Mesendoderm (in vitro differentiated cells): ENCODE measurements at regions not wholly inside any gene's neighbourhood (a gene's known extent, or its start where the extent isn't known, plus 50 kb on each side); places are given as distances from the start of the nearest gene placed in this dataset.

Experiments
- DNase-seq: peaks from one replicate; pipeline ENCODE4 v3.0.0; 2013
- H2AK5ac ChIP-seq: 2 replicates; pipeline ENCODE4 v1.6.1; 2013; ENCODE audit warnings: low read length, inconsistent platforms
- H2BK120ac ChIP-seq: 2 replicates; pipeline ENCODE4 v1.6.1; 2013; ENCODE audit warnings: low read depth, mild to moderate bottlenecking, low read length, moderate library complexity, mixed read lengths
- H2BK15ac ChIP-seq: replicated peaks from 2 replicates; pipeline ENCODE4 v1.6.1; 2013; ENCODE audit warnings: low read depth, mild to moderate bottlenecking, moderate library complexity
- H2BK5ac ChIP-seq: 2 replicates; pipeline ENCODE4 v1.6.1; 2013; ENCODE audit warnings: low read length, inconsistent platforms
- H3K18ac ChIP-seq: 2 replicates; pipeline ENCODE4 v1.6.1; 2013; ENCODE audit warnings: mild to moderate bottlenecking, low read length, mixed read lengths
- H3K23ac ChIP-seq: one replicate; pipeline ENCODE4 v1.6.1; 2013; ENCODE audit warnings: low read length
- H3K27ac ChIP-seq: 2 replicates; pipeline ENCODE4 v1.5.1; 2013; ENCODE audit warnings: low read depth, mild to moderate bottlenecking, inconsistent platforms, low read length, moderate library complexity
- H3K27me3 ChIP-seq: 2 replicates; pipeline ENCODE4 v1.6.1; 2013; ENCODE audit warnings: low read length, control low read depth, mild to moderate bottlenecking, inconsistent platforms; ENCODE audit not compliant: insufficient read depth, poor library complexity
- H3K36me3 ChIP-seq: 2 replicates; pipeline ENCODE4 v1.6.1; 2013; ENCODE audit warnings: low read length, inconsistent platforms; ENCODE audit not compliant: control insufficient read depth, insufficient read depth
- H3K4ac ChIP-seq: one replicate; pipeline ENCODE4 v1.6.1; 2013; ENCODE audit warnings: low read depth, mild to moderate bottlenecking, low read length, moderate library complexity
- H3K4me1 ChIP-seq: 2 replicates; pipeline ENCODE4 v1.6.1; 2013; ENCODE audit warnings: low read depth, low read length, inconsistent platforms; ENCODE audit not compliant: control insufficient read depth
- H3K4me2 ChIP-seq: 2 replicates; pipeline ENCODE4 v1.6.1; 2013; ENCODE audit warnings: low read length
- H3K4me3 ChIP-seq: 2 replicates; pipeline ENCODE4 v1.5.1; 2013; ENCODE audit warnings: mild to moderate bottlenecking, low read length
- H3K56ac ChIP-seq: one replicate; pipeline ENCODE4 v1.6.1; 2013; ENCODE audit warnings: low read length
- H3K79me1 ChIP-seq: 2 replicates; pipeline ENCODE4 v1.6.1; 2013; ENCODE audit warnings: low read length, inconsistent platforms
- H3K79me2 ChIP-seq: 2 replicates; pipeline ENCODE4 v1.6.1; 2013; ENCODE audit warnings: mild to moderate bottlenecking, low read length; ENCODE audit not compliant: control insufficient read depth, insufficient read depth
- H3K9ac ChIP-seq: 2 replicates; pipeline ENCODE4 v1.6.1; 2013; ENCODE audit warnings: low read length, inconsistent platforms
- H4K5ac ChIP-seq: one replicate; pipeline ENCODE4 v1.6.1; 2013; ENCODE audit warnings: low read length
- H4K8ac ChIP-seq: one replicate; pipeline ENCODE4 v1.6.1; 2013; ENCODE audit warnings: low read depth, mild to moderate bottlenecking, control low read depth, low read length, moderate library complexity
- WGBS: extraction: QIAGEN DNeasy Blood & Tissue Kit; methylation state at CpG from one replicate; pipeline ENCODE4 v1.1.7; 2013; ENCODE audit warnings: low lambda C conversion rate, missing lambda C conversion rate; ENCODE audit not compliant: insufficient coverage; ENCODE audit errors: extremely low coverage; 5-methylcytosine and 5-hydroxymethylcytosine counted together

GRCh38 chr10:6647811-6648526 is 67.9 kb upstream of the PRKCQ start:
- no peak overlapping the region for H3K18ac ChIP-seq
- no peak overlapping the region for H3K4me3 ChIP-seq
- DNase-seq, result peak; percentile 90
- no peak overlapping the region for H3K4me2 ChIP-seq
- H3K36me3 ChIP-seq, result no peaks in the 10 kb centered on the region
- H2BK15ac ChIP-seq, result no peak overlapping the region
- H3K9ac ChIP-seq, result no peak overlapping the region
- no peaks in the 10 kb centered on the region for H3K79me2 ChIP-seq
- H3K23ac ChIP-seq, result no peak overlapping the region
- no peak overlapping the region for H2BK5ac ChIP-seq
- peak overlapping the region; percentile 42 for H3K56ac ChIP-seq
- H4K8ac ChIP-seq, result no peak overlapping the region
- H3K27me3 ChIP-seq, result no peaks in the 10 kb centered on the region
- no peak overlapping the region for H4K5ac ChIP-seq
- no CpG with 5 or more reads among the region's 13 CpGs for WGBS
- H2AK5ac ChIP-seq, result no peak overlapping the region
- no peak overlapping the region for H3K27ac ChIP-seq
- H3K4me1 ChIP-seq, result no peaks in the 10 kb centered on the region
- no peak overlapping the region for H3K4ac ChIP-seq
- no peaks in the 10 kb centered on the region for H3K79me1 ChIP-seq
- H2BK120ac ChIP-seq, result no peak overlapping the region

DNA sequence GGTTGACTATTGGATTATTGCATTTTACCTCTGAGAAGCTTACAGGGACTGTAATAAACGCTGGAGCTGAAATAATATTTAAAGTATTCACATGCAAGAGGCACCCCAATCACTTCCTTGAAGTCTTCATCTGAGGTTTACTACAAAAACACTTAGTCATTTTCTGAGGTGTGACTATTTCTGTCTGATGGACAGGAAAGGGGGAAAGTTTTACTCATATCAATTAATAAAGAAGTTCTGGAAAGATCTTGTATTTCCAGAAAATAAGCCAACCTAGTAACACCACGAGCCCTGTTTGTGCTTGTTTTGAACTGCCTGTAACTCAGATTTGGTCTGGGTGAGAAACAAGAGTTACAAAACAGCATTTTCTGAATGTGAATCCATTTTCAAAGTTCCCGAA is 63.9 kb upstream of the PRKCQ start:
- H3K27ac ChIP-seq, result no peak overlapping the region
- H3K36me3 ChIP-seq, result no peaks in the 10 kb centered on the region
- H3K79me1 ChIP-seq, result no peaks in the 10 kb centered on the region
- no peak overlapping the region for H4K5ac ChIP-seq
- no peak overlapping the region for H3K23ac ChIP-seq
- H3K4me1 ChIP-seq, result no peaks in the 10 kb centered on the region
- no peak overlapping the region for H2BK5ac ChIP-seq
- H3K9ac ChIP-seq, result no peak overlapping the region
- H3K27me3 ChIP-seq, result no peaks in the 10 kb centered on the region
- no peak overlapping the region for H4K8ac ChIP-seq
- no peak overlapping the region for H3K4ac ChIP-seq
- no peak overlapping the region for H2BK15ac ChIP-seq
- H3K4me2 ChIP-seq, result no peak overlapping the region
- no peak overlapping the region for H2AK5ac ChIP-seq
- no peak for DNase-seq
- no CpG with 5 or more reads among the region's 3 CpGs for WGBS
- no peak overlapping the region for H3K18ac ChIP-seq
- no peak overlapping the region for H2BK120ac ChIP-seq
- no peaks in the 10 kb centered on the region for H3K79me2 ChIP-seq
- no peak overlapping the region for H3K4me3 ChIP-seq
- H3K56ac ChIP-seq, result no peak overlapping the region

GRCh38 chr10:6642876-6643275 is 62.8 kb upstream of the PRKCQ start:
- no peak overlapping the region for H3K9ac ChIP-seq
- no peak overlapping the region for H4K8ac ChIP-seq
- H3K56ac ChIP-seq, result no peak overlapping the region
- H2BK120ac ChIP-seq, result no peak overlapping the region
- H3K36me3 ChIP-seq, result no peaks in the 10 kb centered on the region
- no peaks in the 10 kb centered on the region for H3K79me2 ChIP-seq
- H2AK5ac ChIP-seq, result no peak overlapping the region
- no peaks in the 10 kb centered on the region for H3K4me1 ChIP-seq
- H3K23ac ChIP-seq, result no peak overlapping the region
- no peak overlapping the region for H3K18ac ChIP-seq
- H3K27me3 ChIP-seq, result no peaks in the 10 kb centered on the region
- no peak overlapping the region for H2BK5ac ChIP-seq
- no peak overlapping the region for H3K4me3 ChIP-seq
- H3K4me2 ChIP-seq, result no peak overlapping the region
- H2BK15ac ChIP-seq, result no peak overlapping the region
- H3K4ac ChIP-seq, result no peak overlapping the region
- DNase-seq, result no peak
- WGBS, result no CpG with 5 or more reads among the region's 5 CpGs
- H3K27ac ChIP-seq, result no peak overlapping the region
- no peak overlapping the region for H4K5ac ChIP-seq
- H3K79me1 ChIP-seq, result no peaks in the 10 kb centered on the region

DNA sequence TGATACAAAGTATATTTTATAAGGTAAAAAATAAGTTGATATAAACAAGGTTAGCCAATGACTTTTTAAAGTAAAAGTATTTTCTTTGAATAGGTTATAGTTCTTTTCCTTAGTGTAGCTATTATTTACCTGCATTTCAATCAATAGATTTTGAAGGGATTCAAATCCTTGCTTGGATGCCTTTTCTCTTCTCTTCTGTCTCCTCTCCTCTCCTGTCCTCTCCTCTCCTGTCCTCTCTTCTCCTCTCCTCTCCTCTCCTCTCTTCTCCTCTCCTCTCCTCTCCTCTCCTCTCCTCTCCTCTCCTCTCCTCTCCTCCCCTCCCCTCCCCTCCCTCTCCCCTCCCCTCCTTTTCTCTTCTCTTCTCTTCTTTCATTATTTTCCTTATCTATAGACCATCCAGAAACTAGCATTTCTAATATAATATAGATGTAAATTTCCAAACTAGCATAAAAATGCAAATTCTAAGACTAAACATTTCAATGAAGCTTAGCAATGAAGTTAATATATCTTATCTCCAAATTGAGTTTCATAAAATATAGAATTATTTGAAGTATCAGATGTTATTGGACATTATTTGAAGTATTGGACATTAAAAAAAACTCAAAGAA is 60.5 kb upstream of the PRKCQ start:
- Histone ChIP-seq H4K5ac (no peak overlapping the region), H3K23ac (no peak overlapping the region), H3K4ac (no peak overlapping the region), H3K79me2 (no peaks in the 10 kb centered on the region), H2BK15ac (no peak overlapping the region), H3K27me3 (no peaks in the 10 kb centered on the region), H2AK5ac (no peak overlapping the region), H3K27ac (no peak overlapping the region), H3K9ac (no peak overlapping the region), H3K4me1 (no peaks in the 10 kb centered on the region), H2BK120ac (no peak overlapping the region), H2BK5ac (no peak overlapping the region), H4K8ac (no peak overlapping the region), H3K56ac (no peak overlapping the region), H3K4me3 (no peak overlapping the region), H3K18ac (no peak overlapping the region), H3K4me2 (no peak overlapping the region), H3K36me3 (no peaks in the 10 kb centered on the region), H3K79me1 (no peaks in the 10 kb centered on the region)
- DNase-seq, result no peak

DNA sequence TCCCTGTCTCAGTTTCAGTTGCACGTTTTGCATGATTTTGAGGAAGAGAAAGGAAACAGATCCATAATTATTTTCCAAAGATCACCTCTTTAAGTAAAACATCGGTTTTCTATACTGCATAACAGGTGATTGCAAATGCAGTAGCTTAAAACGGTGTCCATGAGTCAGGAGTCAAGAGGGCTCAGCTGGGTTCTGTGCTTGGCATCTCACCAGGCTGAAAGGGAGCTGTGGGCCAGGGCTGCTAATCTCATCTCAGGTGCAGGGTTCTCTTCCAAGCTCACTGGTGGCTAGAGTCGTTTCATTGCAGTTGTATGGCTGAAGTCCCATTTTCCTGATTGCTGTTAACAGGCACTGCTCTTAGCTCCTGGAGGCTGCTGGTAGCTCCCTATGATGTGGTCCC is 57.0 kb upstream of the PRKCQ start:
- no peak for DNase-seq
- Histone ChIP-seq H3K23ac (no peak overlapping the region), H3K9ac (no peak overlapping the region), H2BK15ac (no peak overlapping the region), H3K79me2 (no peaks in the 10 kb centered on the region), H2AK5ac (no peak overlapping the region), H3K27ac (no peak overlapping the region), H2BK5ac (no peak overlapping the region), H3K4me2 (no peak overlapping the region), H3K36me3 (no peaks in the 10 kb centered on the region), H3K56ac (no peak overlapping the region), H4K5ac (no peak overlapping the region), H3K4ac (no peak overlapping the region), H2BK120ac (no peak overlapping the region), H3K18ac (no peak overlapping the region), H3K4me3 (no peak overlapping the region), H3K4me1 (no peaks in the 10 kb centered on the region), H3K27me3 (no peaks in the 10 kb centered on the region), H4K8ac (no peak overlapping the region), H3K79me1 (no peaks in the 10 kb centered on the region)
- WGBS, result no CpG with 5 or more reads among the region's 4 CpGs

DNA sequence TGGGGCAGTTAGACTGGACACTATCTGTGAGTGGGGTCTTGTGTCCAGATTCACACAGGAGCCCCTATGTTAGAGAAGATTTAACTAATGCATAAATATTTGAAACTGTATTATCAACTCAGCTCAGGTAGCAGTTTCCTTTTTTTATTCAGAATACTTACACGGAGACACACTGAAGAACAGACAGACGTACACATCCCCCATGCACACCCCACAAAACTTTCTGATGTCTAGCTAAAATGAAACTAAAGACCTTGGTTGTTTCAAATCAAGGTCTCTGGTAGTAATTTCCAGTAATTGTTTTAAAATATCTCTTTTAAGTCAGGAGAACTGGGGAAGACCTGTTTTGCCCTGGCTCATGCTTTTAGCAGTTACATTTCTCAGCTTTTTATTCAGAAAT is 55.7 kb upstream of the PRKCQ start:
- WGBS, result no CpG with 5 or more reads among the region's 2 CpGs
- no peaks in the 10 kb centered on the region for H3K36me3 ChIP-seq

More for the DNA sequence above, 55.7 kb upstream of the PRKCQ start:
- H3K4me1 ChIP-seq, result no peaks in the 10 kb centered on the region
- no peaks in the 10 kb centered on the region for H3K79me1 ChIP-seq
- H3K4ac ChIP-seq, result no peak overlapping the region
- H3K23ac ChIP-seq, result no peak overlapping the region
- H3K4me2 ChIP-seq, result no peak overlapping the region
- no peaks in the 10 kb centered on the region for H3K79me2 ChIP-seq
- H2BK120ac ChIP-seq, result no peak overlapping the region
- no peak overlapping the region for H2AK5ac ChIP-seq
- H3K18ac ChIP-seq, result no peak overlapping the region
- H3K27ac ChIP-seq, result no peak overlapping the region
- no peak overlapping the region for H3K9ac ChIP-seq
- no peak overlapping the region for H3K4me3 ChIP-seq
- H3K27me3 ChIP-seq, result no peaks in the 10 kb centered on the region
- DNase-seq, result no peak
- no peak overlapping the region for H3K56ac ChIP-seq
- H2BK15ac ChIP-seq, result no peak overlapping the region
- no peak overlapping the region for H4K5ac ChIP-seq
- H2BK5ac ChIP-seq, result no peak overlapping the region
- H4K8ac ChIP-seq, result no peak overlapping the region
